ENCODE measurements at regions not wholly inside any gene's neighbourhood (a gene's known extent, or its start where the extent isn't known, plus 50 kb on each side); places are given as distances from the start of the nearest gene placed in this dataset.

DNA sequence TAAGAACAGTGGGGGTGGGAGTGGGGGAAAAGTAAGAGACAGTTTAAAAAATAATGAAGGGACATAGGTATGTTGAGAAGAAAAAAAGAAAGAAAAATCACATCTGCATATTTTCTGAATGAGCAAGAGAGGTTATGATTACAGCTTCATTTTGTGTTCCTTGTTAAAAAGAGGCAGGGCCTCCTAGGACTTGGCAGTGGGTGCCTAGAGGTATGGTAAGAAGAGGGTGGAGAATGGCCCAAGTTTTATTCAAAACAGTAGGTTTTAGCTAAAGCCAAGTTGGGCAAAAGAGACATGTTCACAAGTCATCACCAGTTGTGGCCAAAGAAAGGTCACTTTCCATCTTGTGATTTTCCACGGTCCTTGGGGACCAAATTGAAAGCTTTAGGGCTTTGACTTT is 643.4 kb downstream of the CCDC171 start:
- ATAC-seq (no peak), DNase-seq (ENCODE audit: low read depth, low spot score) (no peak)
- Histone ChIP-seq H3K4me1 (ENCODE audit: control insufficient read depth, insufficient read depth, low read length) (no peaks in the 10 kb centered on the region), H3K4me3 (ENCODE audit: low read depth in 2 of 2, low read length in 2 of 2) (no peak overlapping the region), H3K9me3 (ENCODE audit: control insufficient read depth, insufficient read depth, low read depth, low read length) (no peaks in the 10 kb centered on the region), H3K27ac (ENCODE audit: low read length) (no peak overlapping the region), H3K36me3 (ENCODE audit: control insufficient read depth, insufficient read depth, low read length) (no peaks in the 10 kb centered on the region), H3K27me3 (ENCODE audit: control insufficient read depth, insufficient read depth, low read length) (no peaks in the 10 kb centered on the region)
- TF ChIP-seq, protein P1, sequence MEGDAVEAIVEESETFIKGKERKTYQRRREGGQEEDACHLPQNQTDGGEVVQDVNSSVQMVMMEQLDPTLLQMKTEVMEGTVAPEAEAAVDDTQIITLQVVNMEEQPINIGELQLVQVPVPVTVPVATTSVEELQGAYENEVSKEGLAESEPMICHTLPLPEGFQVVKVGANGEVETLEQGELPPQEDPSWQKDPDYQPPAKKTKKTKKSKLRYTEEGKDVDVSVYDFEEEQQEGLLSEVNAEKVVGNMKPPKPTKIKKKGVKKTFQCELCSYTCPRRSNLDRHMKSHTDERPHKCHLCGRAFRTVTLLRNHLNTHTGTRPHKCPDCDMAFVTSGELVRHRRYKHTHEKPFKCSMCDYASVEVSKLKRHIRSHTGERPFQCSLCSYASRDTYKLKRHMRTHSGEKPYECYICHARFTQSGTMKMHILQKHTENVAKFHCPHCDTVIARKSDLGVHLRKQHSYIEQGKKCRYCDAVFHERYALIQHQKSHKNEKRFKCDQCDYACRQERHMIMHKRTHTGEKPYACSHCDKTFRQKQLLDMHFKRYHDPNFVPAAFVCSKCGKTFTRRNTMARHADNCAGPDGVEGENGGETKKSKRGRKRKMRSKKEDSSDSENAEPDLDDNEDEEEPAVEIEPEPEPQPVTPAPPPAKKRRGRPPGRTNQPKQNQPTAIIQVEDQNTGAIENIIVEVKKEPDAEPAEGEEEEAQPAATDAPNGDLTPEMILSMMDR (IDR thresholded peaks at IDR 0.05): no peak
- POLR2A ChIA-PET: no interaction called here
- intact Hi-C loops (cut with micrococcal nuclease; ENCODE audit: unreplicated experiment) (no loop called here), in situ Hi-C loops (cut with HindIII; ENCODE audit: low pct_unique_long_range_greater_than_20kb, low sequenced_read_pairs) (no loop called here)
- CTCF ChIA-PET: no interaction called here
- no TSS peak for BruUV-seq (replicated peaks)

DNA sequence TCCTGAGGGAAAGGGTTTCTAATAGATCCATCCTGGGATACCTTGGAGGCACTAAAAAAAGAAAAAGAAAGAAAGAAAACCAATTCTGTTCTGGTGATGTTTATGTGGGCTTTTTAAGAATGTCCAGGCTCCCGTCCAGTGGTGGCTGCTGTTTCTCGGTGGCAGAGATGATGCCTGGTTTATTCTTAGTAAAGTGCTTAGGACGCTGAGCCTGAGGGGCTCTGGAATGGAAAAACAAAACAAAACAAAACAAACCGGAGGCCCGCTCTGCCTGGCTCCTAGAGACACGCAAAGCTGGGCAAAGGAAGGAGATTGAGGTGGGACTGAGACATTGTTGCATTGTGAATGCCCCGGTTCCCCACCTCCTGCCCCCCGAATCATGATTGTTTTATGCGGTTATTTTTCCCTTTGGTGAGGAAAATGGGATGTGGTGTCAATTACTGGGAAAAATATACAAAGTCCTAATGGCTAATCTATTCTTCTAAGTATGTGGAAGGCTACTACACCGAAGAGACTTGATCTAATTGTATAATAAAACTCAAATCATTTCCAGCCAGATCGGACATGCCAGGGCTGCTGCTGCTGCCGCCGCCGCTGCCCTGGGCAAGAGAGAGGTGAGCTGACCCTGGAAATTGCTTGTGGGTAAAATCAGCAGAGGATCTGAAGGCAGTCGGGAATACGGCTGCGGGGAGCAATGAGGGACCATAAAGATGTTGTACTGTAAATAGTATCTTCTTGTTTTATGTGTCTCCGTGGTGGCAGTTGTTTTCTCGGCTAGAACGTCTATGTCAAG is 644.9 kb downstream of the CCDC171 start:
- Histone ChIP-seq H3K4me1 (ENCODE audit: control insufficient read depth, insufficient read depth, low read length) (no peaks in the 10 kb centered on the region), H3K4me3 (ENCODE audit: low read depth in 2 of 2, low read length in 2 of 2) (no peak overlapping the region), H3K27ac (ENCODE audit: low read length) (no peak overlapping the region), H3K36me3 (ENCODE audit: control insufficient read depth, insufficient read depth, low read length) (no peaks in the 10 kb centered on the region), H3K27me3 (ENCODE audit: control insufficient read depth, insufficient read depth, low read length) (no peaks in the 10 kb centered on the region), H3K9me3 (ENCODE audit: control insufficient read depth, insufficient read depth, low read depth, low read length) (no peaks in the 10 kb centered on the region)
- no peak for TF ChIP-seq SIN3A (IDR thresholded peaks at IDR 0.05; ENCODE audit: borderline replicate concordance, insufficient read depth, low read depth, low read length)
- TF ChIP-seq POLR2AphosphoS5 (IDR thresholded peaks at IDR 0.05; ENCODE audit: low read depth, low read length): no peak
- TF ChIP-seq, protein P1 (IDR thresholded peaks at IDR 0.05): no peak
- TF ChIP-seq, protein P2, sequence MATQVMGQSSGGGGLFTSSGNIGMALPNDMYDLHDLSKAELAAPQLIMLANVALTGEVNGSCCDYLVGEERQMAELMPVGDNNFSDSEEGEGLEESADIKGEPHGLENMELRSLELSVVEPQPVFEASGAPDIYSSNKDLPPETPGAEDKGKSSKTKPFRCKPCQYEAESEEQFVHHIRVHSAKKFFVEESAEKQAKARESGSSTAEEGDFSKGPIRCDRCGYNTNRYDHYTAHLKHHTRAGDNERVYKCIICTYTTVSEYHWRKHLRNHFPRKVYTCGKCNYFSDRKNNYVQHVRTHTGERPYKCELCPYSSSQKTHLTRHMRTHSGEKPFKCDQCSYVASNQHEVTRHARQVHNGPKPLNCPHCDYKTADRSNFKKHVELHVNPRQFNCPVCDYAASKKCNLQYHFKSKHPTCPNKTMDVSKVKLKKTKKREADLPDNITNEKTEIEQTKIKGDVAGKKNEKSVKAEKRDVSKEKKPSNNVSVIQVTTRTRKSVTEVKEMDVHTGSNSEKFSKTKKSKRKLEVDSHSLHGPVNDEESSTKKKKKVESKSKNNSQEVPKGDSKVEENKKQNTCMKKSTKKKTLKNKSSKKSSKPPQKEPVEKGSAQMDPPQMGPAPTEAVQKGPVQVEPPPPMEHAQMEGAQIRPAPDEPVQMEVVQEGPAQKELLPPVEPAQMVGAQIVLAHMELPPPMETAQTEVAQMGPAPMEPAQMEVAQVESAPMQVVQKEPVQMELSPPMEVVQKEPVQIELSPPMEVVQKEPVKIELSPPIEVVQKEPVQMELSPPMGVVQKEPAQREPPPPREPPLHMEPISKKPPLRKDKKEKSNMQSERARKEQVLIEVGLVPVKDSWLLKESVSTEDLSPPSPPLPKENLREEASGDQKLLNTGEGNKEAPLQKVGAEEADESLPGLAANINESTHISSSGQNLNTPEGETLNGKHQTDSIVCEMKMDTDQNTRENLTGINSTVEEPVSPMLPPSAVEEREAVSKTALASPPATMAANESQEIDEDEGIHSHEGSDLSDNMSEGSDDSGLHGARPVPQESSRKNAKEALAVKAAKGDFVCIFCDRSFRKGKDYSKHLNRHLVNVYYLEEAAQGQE (IDR thresholded peaks at IDR 0.05; ENCODE audit: insufficient read depth in 1 of 2, low read depth in 2 of 2, low read length in 1 of 2): no peak
- no peak for TF ChIP-seq TCF7L2 (IDR thresholded peaks at IDR 0.05; ENCODE audit: low read depth, low read length)
- intact Hi-C loops (cut with micrococcal nuclease; ENCODE audit: unreplicated experiment): no loop called here
- no peak for ATAC-seq
- ChIA-PET CTCF (interaction anchor here (0.7 kb wide), 1 partner anchor 10 kb away, joined by 3 read pairs; no protein-coding TSS in a partner anchor), POLR2A (no interaction called here)
- in situ Hi-C loops (cut with HindIII; ENCODE audit: low pct_unique_long_range_greater_than_20kb, low sequenced_read_pairs): no loop called here
- DNase-seq (ENCODE audit: low read depth, low spot score): no peak
- no TSS peak for BruUV-seq (replicated peaks)
